ENCODE measurements at regions not wholly inside any gene's neighbourhood (a gene's known extent, or its start where the extent isn't known, plus 50 kb on each side); places are given as distances from the start of the nearest gene placed in this dataset.

- TF ChIP-seq POLR2AphosphoS5 (IDR thresholded peaks at IDR 0.05; ENCODE audit: borderline replicate concordance, low read depth, low read length) (no peak), EZH2 (IDR thresholded peaks at IDR 0.05) (no peak), FOXP2 (optimal IDR thresholded peaks at IDR 0.05; ENCODE audit: control extremely low read depth, extremely low read length, insufficient read depth) (no peak)
These were observed 341.2 kb upstream of the VWC2 start for GRCh38 chr7:49432254-49432653.
